ENCODE measurements at regions not wholly inside any gene's neighbourhood (a gene's known extent, or its start where the extent isn't known, plus 50 kb on each side); places are given as distances from the start of the nearest gene placed in this dataset.
A peak's percentile ranks its signal among the peaks of the same experiment; 100 is the strongest.
"Not testable (repeated sequence)": the region's sequence is repeated elsewhere in the genome, so short reads cannot be mapped to it uniquely, and the experiment has no call there.

DNA sequence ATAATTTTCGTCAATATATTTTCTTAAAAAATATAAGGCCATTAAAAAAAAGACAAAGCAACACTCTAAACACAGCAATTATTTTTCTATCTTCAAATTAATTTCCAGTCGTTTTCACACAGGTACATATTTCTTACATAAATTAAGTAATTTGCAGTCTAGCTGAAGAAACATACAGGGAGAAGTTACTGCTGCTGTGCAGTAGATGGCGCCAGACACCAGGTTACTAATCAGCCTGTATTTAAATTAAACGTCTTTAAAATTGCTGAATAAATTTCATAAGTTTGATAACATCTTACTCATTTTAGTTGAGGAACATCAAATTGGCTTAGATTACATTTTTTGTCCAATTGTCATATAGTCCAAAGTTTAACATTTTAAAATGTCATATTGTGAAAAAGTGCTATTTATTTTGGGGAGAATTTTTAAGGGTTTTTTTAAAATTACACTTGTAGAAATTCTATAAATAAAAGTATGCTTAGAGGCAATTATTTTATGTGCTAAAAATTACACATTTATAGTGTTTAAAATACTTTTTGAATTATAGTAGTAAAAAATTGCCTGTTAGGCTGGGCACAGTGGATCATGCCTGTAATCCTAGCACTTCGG, 88.4 kb downstream of the PMAIP1 start:
- H3K4me3 ChIP-seq (ENCODE audit: low read length): no peak overlapping the region
- DNase-seq (ENCODE audit: low read depth): peak; percentile 67
- TF ChIP-seq CTCF (conservative IDR thresholded peaks at IDR 0.05; ENCODE audit: low read length): peak; percentile 99

DNA sequence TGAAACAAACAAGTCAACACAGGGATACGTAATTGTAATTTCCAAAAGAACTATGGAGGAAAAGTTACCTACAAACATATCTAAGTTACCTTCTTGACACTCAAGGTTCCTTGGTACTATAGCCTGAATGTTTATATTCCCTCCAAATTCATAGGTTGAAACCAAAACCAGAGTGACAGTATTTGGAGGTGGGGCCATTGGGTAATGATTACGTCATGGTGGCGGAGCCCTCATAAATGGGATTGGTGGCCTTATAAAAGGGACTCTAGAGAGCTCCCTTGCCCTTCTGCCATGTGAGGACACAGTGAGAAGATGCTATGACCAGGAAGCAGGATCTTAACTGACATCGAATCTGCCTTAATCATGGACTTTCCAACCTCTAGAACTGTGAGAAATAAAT, 87.3 kb downstream of the PMAIP1 start:
- H3K4me3 ChIP-seq (ENCODE audit: low read length): no peak overlapping the region
- no peak for TF ChIP-seq CTCF (conservative IDR thresholded peaks at IDR 0.05; ENCODE audit: low read length)
- no peak for DNase-seq (ENCODE audit: low read depth)

DNA sequence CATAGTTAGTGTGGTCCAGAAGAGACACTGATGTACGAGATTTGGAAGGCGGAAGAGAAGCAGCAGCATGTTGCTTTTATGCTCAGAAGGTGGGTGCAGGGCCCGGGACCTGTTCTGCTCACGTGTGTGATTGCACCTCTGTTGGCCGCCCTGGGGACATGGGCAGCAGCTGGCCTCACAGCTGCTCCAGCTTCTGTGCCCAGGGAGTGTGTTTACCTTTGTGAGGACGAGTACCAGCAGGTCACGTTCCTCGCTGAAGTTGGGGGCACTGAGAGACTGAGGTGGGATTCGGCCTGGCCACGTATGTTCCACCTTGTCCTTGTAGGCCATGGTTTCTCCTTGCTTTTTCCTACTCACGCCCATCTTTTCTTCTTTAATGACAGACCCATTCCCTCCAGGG, 86.3 kb downstream of the PMAIP1 start:
- no peak for TF ChIP-seq CTCF (conservative IDR thresholded peaks at IDR 0.05; ENCODE audit: low read length)
- DNase-seq (ENCODE audit: low read depth): no peak
- H3K4me3 ChIP-seq (ENCODE audit: low read length): no peak overlapping the region

DNA sequence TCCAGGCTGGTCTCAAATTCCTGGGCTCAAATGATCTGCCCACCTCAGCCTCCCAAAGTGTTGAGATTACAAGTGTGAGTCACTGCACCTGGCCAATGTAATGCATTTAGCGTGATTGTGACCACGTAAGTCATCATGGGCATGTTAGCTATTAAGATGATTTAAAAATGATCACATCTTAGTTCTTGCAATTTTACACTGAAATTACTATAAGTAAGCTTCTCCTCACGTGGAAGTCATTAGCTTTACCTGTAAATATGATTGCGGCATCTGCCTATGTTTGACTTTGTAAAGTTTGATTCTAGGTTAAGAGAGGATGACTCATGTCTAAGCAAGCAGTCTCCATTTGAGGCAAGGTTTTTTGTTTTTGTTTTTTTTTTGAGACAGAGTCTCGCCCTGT, 85.5 kb downstream of the PMAIP1 start:
- no peak overlapping the region for H3K4me3 ChIP-seq (ENCODE audit: low read length)
- DNase-seq (ENCODE audit: low read depth): no peak
- no peak for TF ChIP-seq CTCF (conservative IDR thresholded peaks at IDR 0.05; ENCODE audit: low read length)

GRCh38 chr18:59983506-59983905, 83.7 kb downstream of the PMAIP1 start:
- TF ChIP-seq CTCF (conservative IDR thresholded peaks at IDR 0.05; ENCODE audit: low read length): no peak
- no peak for DNase-seq (ENCODE audit: low read depth)
- H3K4me3 ChIP-seq (ENCODE audit: low read length): no peak overlapping the region

DNA sequence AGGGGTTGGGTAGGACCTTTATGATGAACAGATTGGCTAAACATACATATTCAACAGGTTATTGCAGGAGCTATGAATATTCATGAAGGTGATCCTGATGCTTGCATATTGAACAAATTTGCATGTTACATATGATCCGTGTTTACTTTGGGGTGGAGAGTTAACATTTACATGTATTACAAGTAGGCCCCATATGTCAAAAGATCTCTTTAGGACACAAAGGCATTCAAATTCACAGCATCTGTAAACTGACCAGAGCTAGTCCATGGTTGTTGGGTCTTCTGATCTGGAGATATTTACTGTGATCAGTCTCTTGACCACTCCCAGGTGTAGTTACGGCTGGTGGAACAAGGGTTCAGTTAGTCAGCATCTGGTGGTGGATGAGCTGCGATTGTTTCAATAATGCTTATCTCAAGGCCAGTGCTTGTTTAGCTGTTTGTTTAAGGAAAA, 80.4 kb downstream of the PMAIP1 start:
- TF ChIP-seq CTCF (conservative IDR thresholded peaks at IDR 0.05; ENCODE audit: low read length): no peak
- no peak for DNase-seq (ENCODE audit: low read depth)
- no peak overlapping the region for H3K4me3 ChIP-seq (ENCODE audit: low read length)

GRCh38 chr18:59971871-59972428, 72.2 kb downstream of the PMAIP1 start:
- no peak for DNase-seq (ENCODE audit: low read depth)
- no peak overlapping the region for H3K4me3 ChIP-seq (ENCODE audit: low read length)
- TF ChIP-seq CTCF (conservative IDR thresholded peaks at IDR 0.05; ENCODE audit: low read length): no peak

- H3K4me3 ChIP-seq (ENCODE audit: low read length); DNase-seq (ENCODE audit: low read depth): not testable (repeated sequence)
Observed at GRCh38 chr18:59971144-59971543, 71.3 kb downstream of the PMAIP1 start.

DNA sequence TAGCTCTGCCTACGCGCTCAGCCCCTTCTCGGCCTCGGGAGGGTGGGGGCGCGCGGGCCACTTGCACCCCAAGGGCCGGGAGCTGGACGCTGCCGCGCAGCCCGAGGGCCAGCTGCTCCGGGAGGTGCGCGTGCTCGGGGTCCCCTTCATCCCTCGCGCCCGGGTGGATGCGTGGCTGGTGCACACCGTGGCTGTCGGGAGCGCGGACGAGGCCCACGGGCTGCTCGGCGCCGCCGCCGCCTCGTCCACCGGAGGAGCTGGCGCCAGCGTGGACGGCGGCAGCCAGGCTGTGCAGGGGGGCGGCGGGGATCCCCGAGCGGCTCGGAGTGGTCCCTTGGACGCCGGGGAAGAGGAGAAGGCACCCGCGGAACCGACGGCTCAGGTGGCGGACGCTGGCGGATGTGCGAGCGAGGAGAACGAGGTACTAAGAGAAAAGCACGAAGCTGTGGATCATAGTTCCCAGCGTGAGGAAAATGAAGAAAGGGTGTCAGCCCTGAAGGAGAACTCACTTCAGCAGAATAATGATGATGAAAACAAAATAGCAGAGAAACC, 69.8 kb downstream of the PMAIP1 start:
- DNase-seq (ENCODE audit: low read depth); H3K4me3 ChIP-seq (ENCODE audit: low read length): not testable (repeated sequence)

Measured in AG10803 (cell line).